H9 (cell line): ENCODE measurements at regions not wholly inside any gene's neighbourhood (a gene's known extent, or its start where the extent isn't known, plus 50 kb on each side); places are given as distances from the start of the nearest gene placed in this dataset.

Source experiments
- DNase-seq: peaks from one replicate; pipeline ENCODE4 v3.0.0-alpha.2; 2017
- H2AFZ ChIP-seq: one replicate; pipeline ENCODE4 v1.6.1; 2013; ENCODE audit warnings: mild to moderate bottlenecking, low read length, control low read depth, moderate library complexity
- H2AK5ac ChIP-seq: 2 replicates; pipeline ENCODE4 v1.6.1; 2013; ENCODE audit warnings: low read length, control low read depth, mixed read lengths; ENCODE audit not compliant: insufficient read length
- H2BK120ac ChIP-seq: one replicate; pipeline ENCODE4 v1.6.1; 2013; ENCODE audit warnings: low read depth, mild to moderate bottlenecking, low read length, control low read depth, inconsistent platforms; ENCODE audit not compliant: poor library complexity, severe bottlenecking
- H2BK12ac ChIP-seq: 2 replicates; pipeline ENCODE4 v1.6.1; 2013; ENCODE audit warnings: low read length, control low read depth, mixed read lengths, low read depth; ENCODE audit not compliant: insufficient read length
- H2BK15ac ChIP-seq: 2 replicates; pipeline ENCODE4 v1.6.1; 2013; ENCODE audit warnings: low read depth, low read length, control low read depth
- H2BK20ac ChIP-seq: one replicate; pipeline ENCODE4 v1.6.1; 2013; ENCODE audit warnings: low read depth, mild to moderate bottlenecking, low read length, control low read depth, inconsistent platforms; ENCODE audit not compliant: poor library complexity, severe bottlenecking
- H2BK5ac ChIP-seq: 2 replicates; pipeline ENCODE4 v1.6.1; 2013; ENCODE audit warnings: low read length, control low read depth, mixed read lengths; ENCODE audit not compliant: insufficient read length
- H3K14ac ChIP-seq: 2 replicates; pipeline ENCODE4 v1.6.1; 2013; ENCODE audit warnings: low read length, control low read depth; ENCODE audit not compliant: insufficient read depth
- H3K18ac ChIP-seq: 2 replicates; pipeline ENCODE4 v1.6.1; 2013; ENCODE audit warnings: low read depth, mild to moderate bottlenecking, mixed read lengths, low read length, control low read depth; ENCODE audit not compliant: insufficient read length
- H3K23ac ChIP-seq: 2 replicates; pipeline ENCODE4 v1.6.1; 2013; ENCODE audit warnings: low read length, control low read depth, mixed read lengths, low read depth; ENCODE audit not compliant: insufficient read length
- H3K23me2 ChIP-seq: 2 replicates; pipeline ENCODE4 v1.6.1; 2013; ENCODE audit warnings: low read depth, mild to moderate bottlenecking, mixed read lengths, low read length, control low read depth; ENCODE audit not compliant: insufficient read length, poor library complexity, severe bottlenecking
- H3K27ac ChIP-seq: 2 replicates; pipeline ENCODE4 v1.5.1; 2013; ENCODE audit warnings: low read length, control low read depth, mixed read lengths, low read depth; ENCODE audit not compliant: insufficient read length
- H3K27me3 ChIP-seq: 2 replicates; pipeline ENCODE4 v1.6.1; 2013; ENCODE audit warnings: low read length, control low read depth, inconsistent platforms; ENCODE audit not compliant: insufficient read depth
- H3K4ac ChIP-seq: 2 replicates; pipeline ENCODE4 v1.6.1; 2013; ENCODE audit warnings: low read depth, mild to moderate bottlenecking, control low read depth, inconsistent platforms, low read length, moderate library complexity
- H3K4me1 ChIP-seq: 2 replicates; pipeline ENCODE4 v1.6.1; 2013; ENCODE audit warnings: low read length, control low read depth, inconsistent platforms; ENCODE audit not compliant: insufficient read depth
- H3K4me2 ChIP-seq: 2 replicates; pipeline ENCODE4 v1.6.1; 2013; ENCODE audit warnings: low read length, control low read depth, mixed read lengths; ENCODE audit not compliant: insufficient read length, insufficient read depth
- H3K56ac ChIP-seq: 2 replicates; pipeline ENCODE4 v1.6.1; 2013; ENCODE audit warnings: low read depth, mild to moderate bottlenecking, mixed read lengths, low read length, control low read depth; ENCODE audit not compliant: insufficient read length
- H3K79me1 ChIP-seq: 2 replicates; pipeline ENCODE4 v1.6.1; 2013; ENCODE audit warnings: low read depth, mild to moderate bottlenecking, moderate library complexity, low read length, control low read depth, inconsistent platforms; ENCODE audit not compliant: insufficient read depth, poor library complexity, severe bottlenecking
- H3K79me2 ChIP-seq: 2 replicates; pipeline ENCODE4 v1.6.1; 2013; ENCODE audit warnings: low read length, control low read depth, inconsistent platforms; ENCODE audit not compliant: insufficient read depth
- H3K9ac ChIP-seq: 2 replicates; pipeline ENCODE4 v1.6.1; 2013; ENCODE audit warnings: low read length, control low read depth, mixed read lengths; ENCODE audit not compliant: insufficient read length; ENCODE audit errors: extremely low read depth
- H3K9me3 ChIP-seq: one replicate; pipeline ENCODE4 v1.6.1; 2013; ENCODE audit warnings: low read depth, low read length, inconsistent platforms; ENCODE audit not compliant: control insufficient read depth
- H3T11ph ChIP-seq: one replicate; pipeline ENCODE4 v1.6.1; 2013; ENCODE audit warnings: mild to moderate bottlenecking, low read length, control low read depth, inconsistent platforms
- H4K20me1 ChIP-seq: one replicate; pipeline ENCODE4 v1.6.1; 2013; ENCODE audit not compliant: control insufficient read depth, insufficient read length, insufficient read depth
- H4K5ac ChIP-seq: 2 replicates; pipeline ENCODE4 v1.6.1; 2013; ENCODE audit warnings: low read depth, mild to moderate bottlenecking, mixed read lengths, low read length, control low read depth; ENCODE audit not compliant: insufficient read length
- H4K8ac ChIP-seq: replicated peaks from 2 replicates; pipeline ENCODE4 v1.6.1; 2013; ENCODE audit warnings: low read length, control low read depth, mixed read lengths, low read depth; ENCODE audit not compliant: insufficient read length
- H4K91ac ChIP-seq: 2 replicates; pipeline ENCODE4 v1.6.1; 2013; ENCODE audit warnings: low read depth, mild to moderate bottlenecking, moderate library complexity, mixed read lengths, low read length, control low read depth; ENCODE audit not compliant: insufficient read length
- H3K27ac Mint-ChIP-seq, 3 experiments: 2 replicates in 2 of 3; 3 replicates in 1 of 3; pipeline ENCODE4 v1.8.0; 2020 to 2021; ENCODE audit warnings: mixed read lengths in 3 of 3, mild to moderate bottlenecking in 1 of 3, moderate library complexity in 1 of 3
- H3K27me3 Mint-ChIP-seq: 2 replicates; pipeline ENCODE4 v1.8.0; 2021; ENCODE audit warnings: low read depth, mild to moderate bottlenecking, moderate library complexity, mixed read lengths
- H3K36me3 Mint-ChIP-seq, 3 experiments: 2 replicates in 2 of 3; 3 replicates in 1 of 3; pipeline ENCODE4 v1.8.0; 2020 to 2021; ENCODE audit warnings: low read depth in 3 of 3, mixed read lengths in 3 of 3; ENCODE audit not compliant: insufficient read depth in 1 of 3
- H3K4me1 Mint-ChIP-seq, 2 experiments: 2 replicates each; pipeline ENCODE4 v1.8.0; 2020; ENCODE audit warnings: mixed read lengths in 2 of 2
- H3K4me3 Mint-ChIP-seq, 2 experiments: 2 replicates in 1 of 2; 3 replicates in 1 of 2; pipeline ENCODE4 v1.8.0; 2020 to 2021; ENCODE audit warnings: mild to moderate bottlenecking in 2 of 2, mixed read lengths in 2 of 2, moderate library complexity in 1 of 2
- H3K9me3 Mint-ChIP-seq, 2 experiments: 2 replicates in 1 of 2; 3 replicates in 1 of 2; pipeline ENCODE4 v1.8.0; 2020; ENCODE audit warnings: mild to moderate bottlenecking in 2 of 2, mixed read lengths in 2 of 2, moderate library complexity in 1 of 2
- CTCF ChIP-seq: fragments of 200-600 bp; sonication (generic); conservative IDR thresholded peaks from 3 replicates; pipeline ENCODE4 v1.8.0; 2021; ENCODE audit warnings: antibody characterized with exemption, mild to moderate bottlenecking
- WGBS: extraction: QIAGEN DNeasy Blood & Tissue Kit; methylation state at CpG from one replicate; pipeline ENCODE4 v1.1.7; 2013; ENCODE audit warnings: missing lambda C conversion rate, low lambda C conversion rate, mixed read lengths; ENCODE audit not compliant: insufficient read length; ENCODE audit errors: extremely low coverage; 5-methylcytosine and 5-hydroxymethylcytosine counted together

- Histone ChIP-seq H2BK12ac (no peak overlapping the region), H3K27me3 (no peaks in the 10 kb centered on the region), H3K79me2 (no peaks in the 10 kb centered on the region), H3K23ac (no peak overlapping the region), H3K56ac (no peak overlapping the region), H2AK5ac (no peak overlapping the region), H3K4me2 (no peak overlapping the region), H2BK15ac (no peak overlapping the region), H3K4ac (no peak overlapping the region), H2AFZ (no peak overlapping the region), H3K9me3 (no peaks in the 10 kb centered on the region), H3K18ac (no peak overlapping the region), H3K14ac (no peak overlapping the region), H3K9ac (no peak overlapping the region), H4K20me1 (no peaks in the 10 kb centered on the region), H3K79me1 (no peaks in the 10 kb centered on the region), H2BK120ac (no peak overlapping the region), H2BK5ac (no peak overlapping the region), H3K23me2 (no peaks in the 10 kb centered on the region), H4K5ac (no peak overlapping the region), H4K8ac (no peak overlapping the region), H2BK20ac (no peak overlapping the region), H3T11ph (no peak overlapping the region), H4K91ac (no peak overlapping the region), H3K4me1 (no peaks in the 10 kb centered on the region), H3K27ac (no peak overlapping the region)
- WGBS, result no CpG with 5 or more reads among the region's 3 CpGs
- Mint-ChIP-seq H3K27ac (peak overlapping the region in 1 of 3 experiments; percentile 8; a peak in 1 of 7 replicates), H3K27me3 (no peaks in the 10 kb centered on the region), H3K9me3 (no peaks in the 10 kb centered on the region; a peak in 1 of 5 replicates), H3K4me3 (no peak overlapping the region), H3K4me1 (no peaks in the 10 kb centered on the region), H3K36me3 (peaks cover 0 to 4% (median 3%) of the 10 kb centered on the region in 3 experiments; a peak in 3 of 7 replicates)
- no peak for TF ChIP-seq CTCF
- DNase-seq, result no peak
These were observed 149.7 kb downstream of the LYPLAL1 start for GRCh38 chr1:219323426-219323825.
